HCT116 (cell line): ENCODE measurements at regions not wholly inside any gene's neighbourhood (a gene's known extent, or its start where the extent isn't known, plus 50 kb on each side); places are given as distances from the start of the nearest gene placed in this dataset.

Source experiments
- ATAC-seq: fragments of 200-7000 bp; cut with Tn5 transposase; 2 replicates; pipeline ENCODE4 v1.9.1; 2020; ENCODE audit warnings: mild to moderate bottlenecking, moderate library complexity
- BruUV-seq: library from RNA; stranded (reverse); fragments of 400-500 nt; replicated peaks from 2 replicates; lab custom pipeline; 2021; lab: Mats Ljungman, UMichigan
- CTCF ChIA-PET: fragments of 300-600 bp; sonication (Branson Sonifier 250); formaldehyde crosslinking; loops from one replicate; lab custom pipeline; 2021; ENCODE audit warnings: antibody characterized with exemption; lab: Charles Lee
- POLR2A ChIA-PET: fragments of 300-600, 350-600 bp; sonication (Branson Sonifier 250); formaldehyde crosslinking; loops from one replicate; lab custom pipeline; 2021; ENCODE audit warnings: antibody characterized with exemption; lab: Charles Lee
- RAD21 ChIA-PET, 2 experiments: fragments of 300-600 bp; sonication (Branson Sonifier 250); formaldehyde crosslinking; loops; one replicate each; lab custom pipeline; 2023; ENCODE audit warnings: low total read pairs in 2 of 2; ENCODE audit not compliant: uncharacterized antibody in 2 of 2, unreplicated experiment in 2 of 2, low non-redundant PET in 1 of 2; lab: Charles Lee
- DNase-seq: peaks from one replicate; pipeline ENCODE4 v3.0.0-alpha.2; 2010; ENCODE audit warnings: low read depth, low spot score
- H2AFZ ChIP-seq: fragments of 200-600 bp; shearing (Covaris generic), sonication (generic); 2 replicates; pipeline ENCODE4 v1.6.1; 2017; ENCODE audit warnings: low read depth, mixed run types, mixed read lengths, antibody characterized with exemption, low read length; ENCODE audit not compliant: poor library complexity, severe bottlenecking
- H3K27ac ChIP-seq: 2 replicates; pipeline ENCODE4 v1.5.1; 2012; ENCODE audit warnings: low read depth, low read length
- H3K27me3 ChIP-seq: fragments of 200-600 bp; sonication (generic); 2 replicates; pipeline ENCODE4 v1.6.1; 2016; ENCODE audit warnings: mixed run types, low read length, mixed read lengths; ENCODE audit not compliant: insufficient read depth
- H3K36me3 ChIP-seq, 2 experiments: fragments of 200-500 bp in 1 of 2; fragments of 200-600 bp in 1 of 2; sonication (Bioruptor generic) in 1 of 2; sonication (generic) in 1 of 2; 2 replicates each; pipeline versions ENCODE4 v1.5.1 to v1.6.1; 2014 to 2016; ENCODE audit warnings: low read length in 2 of 2, inconsistent platforms in 1 of 2, mixed read lengths in 1 of 2, mixed run types in 1 of 2; ENCODE audit not compliant: insufficient read depth in 2 of 2, control insufficient read depth in 1 of 2
- H3K4me1 ChIP-seq, 2 experiments: fragments of 200-600 bp in 1 of 2; sonication (generic) in 1 of 2; 2 replicates each; pipeline versions ENCODE4 v1.5.1 to v1.6.1; 2012 to 2017; ENCODE audit warnings: low read length in 2 of 2, inconsistent platforms in 1 of 2, mild to moderate bottlenecking in 1 of 2, mixed read lengths in 1 of 2, mixed run types in 1 of 2, moderate library complexity in 1 of 2; ENCODE audit not compliant: insufficient read depth in 2 of 2, control insufficient read depth in 1 of 2
- H3K4me2 ChIP-seq: fragments of 200-600 bp; sonication (generic); 2 replicates; pipeline ENCODE4 v1.6.1; 2017; ENCODE audit warnings: mixed run types, low read length, mixed read lengths
- H3K4me3 ChIP-seq, 2 experiments: fragments of 200-600 bp in 1 of 2; sonication (generic) in 1 of 2; replicated peaks in 1 of 2; 2 replicates each; pipeline ENCODE4 v1.5.1; 2011 to 2016; ENCODE audit warnings: low read length in 2 of 2, control low read depth in 1 of 2, low read depth in 1 of 2, mild to moderate bottlenecking in 1 of 2, mixed read lengths in 1 of 2, mixed run types in 1 of 2
- H3K79me2 ChIP-seq: fragments of 200-600 bp; sonication (generic); 2 replicates; pipeline ENCODE4 v1.6.1; 2017; ENCODE audit warnings: mild to moderate bottlenecking, mixed run types, low read length, moderate library complexity, mixed read lengths; ENCODE audit not compliant: insufficient read depth
- H3K9ac ChIP-seq: fragments of 200-600 bp; sonication (generic); 2 replicates; pipeline ENCODE4 v1.6.1; 2016; ENCODE audit warnings: low read length, mixed read lengths
- H3K9me2 ChIP-seq: fragments of 200-600 bp; sonication (generic), shearing (Covaris generic); 2 replicates; pipeline ENCODE4 v1.6.1; 2017; ENCODE audit warnings: mixed run types, mild to moderate bottlenecking, moderate library complexity; ENCODE audit not compliant: insufficient read depth
- H3K9me3 ChIP-seq, 2 experiments: fragments of 200-500 bp in 1 of 2; fragments of 200-600 bp in 1 of 2; sonication (Bioruptor generic) in 1 of 2; sonication (generic) in 1 of 2; 2 replicates each; pipeline ENCODE4 v1.6.1; 2014 to 2017; ENCODE audit warnings: low read length in 2 of 2, mixed read lengths in 2 of 2, inconsistent platforms in 1 of 2, low read depth in 1 of 2, mild to moderate bottlenecking in 1 of 2, mixed run types in 1 of 2, moderate library complexity in 1 of 2; ENCODE audit not compliant: control insufficient read depth in 1 of 2, insufficient read depth in 1 of 2
- H4K20me1 ChIP-seq: fragments of 200-600 bp; sonication (generic), shearing (Covaris generic); 2 replicates; pipeline ENCODE4 v1.6.1; 2017; ENCODE audit warnings: mixed run types, mild to moderate bottlenecking, moderate library complexity; ENCODE audit not compliant: insufficient read depth
- ATF3 ChIP-seq: IDR thresholded peaks from 2 replicates; pipeline ENCODE4 v1.6.1; 2012
- CBX3 ChIP-seq: IDR thresholded peaks from 2 replicates; pipeline ENCODE4 v1.6.1; 2012; ENCODE audit warnings: low read depth
- CEBPB ChIP-seq: IDR thresholded peaks from 2 replicates; pipeline ENCODE4 v1.6.1; 2012; ENCODE audit warnings: low read depth
- CTCF ChIP-seq, 3 experiments: fragments of 200-600 bp in 1 of 3; sonication (generic) in 1 of 3; IDR thresholded peaks in 2 of 3; conservative IDR thresholded peaks in 1 of 3; 2 replicates each; pipeline ENCODE4 v1.5.1; 2012 to 2017; ENCODE audit warnings: low read depth in 2 of 3, low read length in 2 of 3, antibody characterized with exemption in 1 of 3, borderline replicate concordance in 1 of 3, control low read depth in 1 of 3, mild to moderate bottlenecking in 1 of 3, mixed read lengths in 1 of 3, mixed run types in 1 of 3, moderate library complexity in 1 of 3; ENCODE audit not compliant: insufficient read depth in 1 of 3
- EGR1 ChIP-seq: IDR thresholded peaks from 2 replicates; pipeline ENCODE4 v1.6.1; 2012; ENCODE audit warnings: low read depth
- ELF1 ChIP-seq: IDR thresholded peaks from 2 replicates; pipeline ENCODE4 v1.6.1; 2012; ENCODE audit warnings: low read depth, borderline replicate concordance
- EZH2 ChIP-seq: fragments of 200-600 bp; sonication (generic); IDR thresholded peaks from 2 replicates; pipeline ENCODE4 v1.6.1; 2017; ENCODE audit warnings: antibody characterized with exemption, mixed run types
- FOSL1 ChIP-seq: IDR thresholded peaks from 2 replicates; pipeline ENCODE4 v1.6.1; 2012; ENCODE audit warnings: low read depth
- JUND ChIP-seq: IDR thresholded peaks from 2 replicates; pipeline ENCODE4 v1.6.1; 2012
- MAX ChIP-seq: IDR thresholded peaks from 2 replicates; pipeline ENCODE4 v1.6.1; 2012
- POLR2A ChIP-seq: IDR thresholded peaks from 2 replicates; pipeline ENCODE4 v1.7.0; 2011; ENCODE audit warnings: borderline replicate concordance; ENCODE audit not compliant: insufficient read depth, insufficient read length; ENCODE audit errors: extremely low read depth
- RAD21 ChIP-seq: IDR thresholded peaks from 2 replicates; pipeline ENCODE4 v1.6.1; 2012; ENCODE audit warnings: low read depth, mild to moderate bottlenecking
- SIN3A ChIP-seq: IDR thresholded peaks from 2 replicates; pipeline ENCODE4 v1.6.1; 2012; ENCODE audit warnings: low read depth
- SP1 ChIP-seq: IDR thresholded peaks from 2 replicates; pipeline ENCODE4 v1.6.1; 2012; ENCODE audit warnings: low read depth
- SRF ChIP-seq: IDR thresholded peaks from 2 replicates; pipeline ENCODE4 v1.6.1; 2012; ENCODE audit warnings: low read depth
- TCF7L2 ChIP-seq: IDR thresholded peaks from 2 replicates; pipeline ENCODE4 v1.7.0; 2011; ENCODE audit warnings: borderline replicate concordance, inconsistent platforms; ENCODE audit not compliant: insufficient read depth, insufficient read length; ENCODE audit errors: extremely low read depth
- ZBTB33 ChIP-seq: IDR thresholded peaks from 2 replicates; pipeline ENCODE4 v1.6.1; 2011; ENCODE audit warnings: mild to moderate bottlenecking, low read length, moderate library complexity; ENCODE audit not compliant: insufficient replicate concordance; ENCODE audit errors: extremely low read depth
- ZFX ChIP-seq: fragments of 450-650 bp; IDR thresholded peaks from 2 replicates; pipeline ENCODE4 v1.6.1; 2017
- ZNF274 ChIP-seq: fragments of 200-500 bp; sonication (Bioruptor generic); IDR thresholded peaks from 2 replicates; pipeline ENCODE4 v1.6.1; 2014; ENCODE audit warnings: mild to moderate bottlenecking, low read depth, low read length, inconsistent platforms
- intact Hi-C: fragments of 100-400 bp; cut with micrococcal nuclease; formaldehyde crosslinking; loops from 2 replicates; pipeline ENCODE4 v1.10.0; 2022

- Histone ChIP-seq H3K4me3 (no peak overlapping the region), H3K4me1 (no peaks in the 10 kb centered on the region), H3K27ac (no peak overlapping the region)
- intact Hi-C loops = no loop called here
- RAD21 ChIA-PET = no interaction called here
- TF ChIP-seq EZH2 (no peak), SP1 (no peak), FOSL1 (no peak), ZFX (no peak), CBX3 (no peak), ZBTB33 (no peak), ATF3 (no peak), POLR2A (no peak), CTCF (IDR thresholded peaks at IDR 0.05 in 2 of 3, conservative IDR thresholded peaks at IDR 0.05 in 1 of 3; ENCODE audit: borderline replicate concordance in 1 of 3, insufficient read depth in 1 of 3, low read depth in 2 of 3, low read length in 2 of 3) (no peak), JUND (no peak), CEBPB (no peak), SRF (no peak), ZNF274 (no peak), RAD21 (no peak), ELF1 (no peak), SIN3A (no peak), TCF7L2 (no peak), EGR1 (no peak), MAX (no peak)
- TF ChIP-seq, all 23 proteins: peak for 0
- ATAC-seq (no peak), DNase-seq (no peak)
- H3K27me3 ChIP-seq = no peaks in the 10 kb centered on the region
- H3K4me2 ChIP-seq = no peak overlapping the region
- peaks cover 6 to 9% of the 10 kb centered on the region in 2 experiments; a peak in 2 of 4 replicates for H3K9me3 ChIP-seq
- no peaks in the 10 kb centered on the region for H3K9me2 ChIP-seq
- no peaks in the 10 kb centered on the region for H3K79me2 ChIP-seq
- ChIA-PET POLR2A (no interaction called here), CTCF (no interaction called here)
- no peak overlapping the region for H2AFZ ChIP-seq
- no peak overlapping the region for H3K9ac ChIP-seq
- H3K36me3 ChIP-seq = no peaks in the 10 kb centered on the region
- H4K20me1 ChIP-seq = no peaks in the 10 kb centered on the region
- no TSS peak for BruUV-seq
Measured at GRCh38 chr4:58301376-58301999, 1191.3 kb upstream of the IGFBP7 start.
